HEK293 (cell line): ENCODE measurements at regions not wholly inside any gene's neighbourhood (a gene's known extent, or its start where the extent isn't known, plus 50 kb on each side); places are given as distances from the start of the nearest gene placed in this dataset.

Experiments
- CTCF ChIA-PET: fragments of 350-600 bp; formaldehyde crosslinking; extraction: SDS; loops from one replicate; lab custom pipeline; 2021; ENCODE audit warnings: antibody characterized with exemption; lab: Yijun Ruan, JAX
- POLR2A ChIA-PET: fragments of 300-600 bp; formaldehyde crosslinking; extraction: SDS; loops from one replicate; lab custom pipeline; 2020; ENCODE audit warnings: antibody characterized with exemption, inconsistent platforms; lab: Yijun Ruan, JAX
- H3K27ac ChIP-seq: fragments of 200-500 bp; sonication (Bioruptor generic); 2 replicates; pipeline ENCODE4 v1.5.1; 2014; ENCODE audit warnings: low read depth, low read length, control low read depth, inconsistent platforms; ENCODE audit errors: extremely low read depth
- H3K36me3 ChIP-seq, 2 experiments: fragments of 200-500 bp in 1 of 2; sonication (Bioruptor generic) in 1 of 2; 1 replicate in 1 of 2; 2 replicates in 1 of 2; pipeline ENCODE4 v1.5.1; 2014 to 2017; ENCODE audit warnings: inconsistent platforms in 2 of 2, low read length in 2 of 2; ENCODE audit not compliant: control insufficient read depth in 2 of 2, insufficient read depth in 1 of 2
- H3K4me1 ChIP-seq: fragments of 200-500 bp; sonication (Bioruptor generic); 2 replicates; pipeline ENCODE4 v1.5.1; 2014; ENCODE audit warnings: mild to moderate bottlenecking, low read length, inconsistent platforms; ENCODE audit not compliant: control insufficient read depth, insufficient read depth
- H3K4me3 ChIP-seq: 2 replicates; pipeline ENCODE4 v1.5.1; 2011; ENCODE audit warnings: low read depth, mild to moderate bottlenecking, control low read depth, low read length, moderate library complexity
- H3K9me3 ChIP-seq: fragments of 200-500 bp; sonication (Bioruptor generic); 2 replicates; pipeline ENCODE4 v1.5.1; 2014; ENCODE audit warnings: low read depth, low read length, inconsistent platforms; ENCODE audit not compliant: control insufficient read depth, insufficient read depth
- BCL11A ChIP-seq: fragments of 450-650 bp; formaldehyde crosslinking; IDR thresholded peaks from 2 replicates; pipeline ENCODE4 v1.5.1; 2016; ENCODE audit warnings: low read depth, missing biosample characterization, missing genetic modification characterization
- OSR2 ChIP-seq: fragments of 450-650 bp; formaldehyde crosslinking; IDR thresholded peaks from 2 replicates; pipeline ENCODE4 v1.5.1; 2016; ENCODE audit warnings: missing biosample characterization, missing genetic modification characterization
- SALL2 ChIP-seq: fragments of 450-650 bp; formaldehyde crosslinking; IDR thresholded peaks from 2 replicates; pipeline ENCODE4 v1.5.0; 2017; ENCODE audit warnings: missing biosample characterization, mild to moderate bottlenecking, missing genetic modification characterization, borderline replicate concordance
- ZBTB21 ChIP-seq: fragments of 450-650 bp; formaldehyde crosslinking; IDR thresholded peaks from 2 replicates; pipeline ENCODE4 v1.5.1; 2017; ENCODE audit warnings: missing biosample characterization, missing genetic modification characterization
- ZBTB48 ChIP-seq: fragments of 450-650 bp; formaldehyde crosslinking; IDR thresholded peaks from 2 replicates; pipeline ENCODE4 v1.5.1; 2016; ENCODE audit warnings: missing biosample characterization, missing genetic modification characterization
- ZNF10 ChIP-seq: fragments of 450-650 bp; formaldehyde crosslinking; IDR thresholded peaks from 2 replicates; pipeline ENCODE4 v1.5.1; 2017; ENCODE audit warnings: missing biosample characterization, missing genetic modification characterization
- ZNF140 ChIP-seq: fragments of 450-650 bp; formaldehyde crosslinking; IDR thresholded peaks from 2 replicates; pipeline ENCODE4 v1.5.1; 2016; ENCODE audit warnings: missing biosample characterization, missing genetic modification characterization
- ZNF16 ChIP-seq: fragments of 450-650 bp; formaldehyde crosslinking; IDR thresholded peaks from 2 replicates; pipeline ENCODE4 v1.5.1; 2016; ENCODE audit warnings: low read depth, missing biosample characterization, missing genetic modification characterization
- ZNF2 ChIP-seq: fragments of 450-650 bp; formaldehyde crosslinking; IDR thresholded peaks from 2 replicates; pipeline ENCODE4 v1.5.1; 2016; ENCODE audit warnings: missing biosample characterization, missing genetic modification characterization
- ZNF211 ChIP-seq: fragments of 450-650 bp; formaldehyde crosslinking; IDR thresholded peaks from 2 replicates; pipeline ENCODE4 v1.5.1; 2016; ENCODE audit warnings: low read depth, missing biosample characterization, missing genetic modification characterization
- ZNF221 ChIP-seq: fragments of 450-650 bp; formaldehyde crosslinking; IDR thresholded peaks from 2 replicates; pipeline ENCODE4 v1.5.1; 2017; ENCODE audit warnings: missing biosample characterization, missing genetic modification characterization, borderline replicate concordance
- ZNF670 ChIP-seq: fragments of 450-650 bp; formaldehyde crosslinking; IDR thresholded peaks from 2 replicates; pipeline ENCODE4 v1.5.1; 2016; ENCODE audit warnings: missing biosample characterization, missing genetic modification characterization, low read depth
- TF ChIP-seq, protein P1 (sequence below): fragments of 450-650 bp; formaldehyde crosslinking; IDR thresholded peaks from 2 replicates; pipeline ENCODE4 v1.5.1; 2017; ENCODE audit warnings: missing biosample characterization, missing genetic modification characterization
- TF ChIP-seq, protein P2 (sequence below): fragments of 450-650 bp; formaldehyde crosslinking; IDR thresholded peaks from 2 replicates; pipeline ENCODE4 v1.5.1; 2017; ENCODE audit warnings: missing biosample characterization, missing genetic modification characterization
- TF ChIP-seq, protein P3 (sequence below): fragments of 450-650 bp; formaldehyde crosslinking; IDR thresholded peaks from 2 replicates; pipeline ENCODE4 v1.5.1; 2016; ENCODE audit warnings: missing biosample characterization, missing genetic modification characterization
- TF ChIP-seq, protein P4 (sequence below): fragments of 450-650 bp; formaldehyde crosslinking; IDR thresholded peaks from 2 replicates; pipeline ENCODE4 v1.5.1; 2017; ENCODE audit warnings: missing biosample characterization, missing genetic modification characterization
- TF ChIP-seq, protein P5 (sequence below): fragments of 450-650 bp; formaldehyde crosslinking; IDR thresholded peaks from 2 replicates; pipeline ENCODE4 v1.5.1; 2016; ENCODE audit warnings: missing biosample characterization, missing genetic modification characterization
- TF ChIP-seq, protein P6 (sequence below): fragments of 450-650 bp; formaldehyde crosslinking; IDR thresholded peaks from 2 replicates; pipeline ENCODE4 v1.5.1; 2016; ENCODE audit warnings: missing biosample characterization, missing genetic modification characterization
- TF ChIP-seq, protein P7 (sequence below): fragments of 450-650 bp; formaldehyde crosslinking; IDR thresholded peaks from 2 replicates; pipeline ENCODE4 v1.5.1; 2016; ENCODE audit warnings: missing biosample characterization, missing genetic modification characterization
- TF ChIP-seq, protein P8 (sequence below): fragments of 450-650 bp; formaldehyde crosslinking; IDR thresholded peaks from 2 replicates; pipeline ENCODE4 v1.5.1; 2016; ENCODE audit warnings: missing biosample characterization, missing genetic modification characterization
- TF ChIP-seq, protein P9 (sequence below): fragments of 450-650 bp; formaldehyde crosslinking; IDR thresholded peaks from 2 replicates; pipeline ENCODE4 v1.5.1; 2017; ENCODE audit warnings: missing biosample characterization, mild to moderate bottlenecking, missing genetic modification characterization, moderate library complexity

DNA sequence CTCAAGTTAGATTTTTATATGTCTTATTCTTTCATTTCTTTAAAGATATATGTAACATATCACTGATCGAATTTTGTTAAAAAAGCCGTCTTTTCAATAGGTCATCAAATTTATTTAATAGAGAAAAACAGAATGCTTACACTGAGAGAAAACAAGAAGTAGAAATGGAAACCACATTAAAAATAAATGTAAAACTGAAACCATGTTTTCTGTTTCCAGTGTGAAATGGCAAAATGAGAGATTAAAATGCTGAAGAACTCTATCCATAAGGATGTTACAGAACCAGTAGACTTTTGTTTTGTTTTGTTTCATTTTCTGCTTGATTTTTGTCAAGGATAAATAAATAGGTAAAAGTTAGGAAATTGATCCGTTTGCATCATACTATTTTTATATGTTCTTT lies 210.1 kb downstream of the PRDM9 start (continued):
- TF ChIP-seq, protein P1, sequence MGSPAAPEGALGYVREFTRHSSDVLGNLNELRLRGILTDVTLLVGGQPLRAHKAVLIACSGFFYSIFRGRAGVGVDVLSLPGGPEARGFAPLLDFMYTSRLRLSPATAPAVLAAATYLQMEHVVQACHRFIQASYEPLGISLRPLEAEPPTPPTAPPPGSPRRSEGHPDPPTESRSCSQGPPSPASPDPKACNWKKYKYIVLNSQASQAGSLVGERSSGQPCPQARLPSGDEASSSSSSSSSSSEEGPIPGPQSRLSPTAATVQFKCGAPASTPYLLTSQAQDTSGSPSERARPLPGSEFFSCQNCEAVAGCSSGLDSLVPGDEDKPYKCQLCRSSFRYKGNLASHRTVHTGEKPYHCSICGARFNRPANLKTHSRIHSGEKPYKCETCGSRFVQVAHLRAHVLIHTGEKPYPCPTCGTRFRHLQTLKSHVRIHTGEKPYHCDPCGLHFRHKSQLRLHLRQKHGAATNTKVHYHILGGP (tag by site-specific recombination): no peak
- TF ChIP-seq, protein P2, sequence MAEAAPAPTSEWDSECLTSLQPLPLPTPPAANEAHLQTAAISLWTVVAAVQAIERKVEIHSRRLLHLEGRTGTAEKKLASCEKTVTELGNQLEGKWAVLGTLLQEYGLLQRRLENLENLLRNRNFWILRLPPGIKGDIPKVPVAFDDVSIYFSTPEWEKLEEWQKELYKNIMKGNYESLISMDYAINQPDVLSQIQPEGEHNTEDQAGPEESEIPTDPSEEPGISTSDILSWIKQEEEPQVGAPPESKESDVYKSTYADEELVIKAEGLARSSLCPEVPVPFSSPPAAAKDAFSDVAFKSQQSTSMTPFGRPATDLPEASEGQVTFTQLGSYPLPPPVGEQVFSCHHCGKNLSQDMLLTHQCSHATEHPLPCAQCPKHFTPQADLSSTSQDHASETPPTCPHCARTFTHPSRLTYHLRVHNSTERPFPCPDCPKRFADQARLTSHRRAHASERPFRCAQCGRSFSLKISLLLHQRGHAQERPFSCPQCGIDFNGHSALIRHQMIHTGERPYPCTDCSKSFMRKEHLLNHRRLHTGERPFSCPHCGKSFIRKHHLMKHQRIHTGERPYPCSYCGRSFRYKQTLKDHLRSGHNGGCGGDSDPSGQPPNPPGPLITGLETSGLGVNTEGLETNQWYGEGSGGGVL (tag by site-specific recombination): no peak

DNA sequence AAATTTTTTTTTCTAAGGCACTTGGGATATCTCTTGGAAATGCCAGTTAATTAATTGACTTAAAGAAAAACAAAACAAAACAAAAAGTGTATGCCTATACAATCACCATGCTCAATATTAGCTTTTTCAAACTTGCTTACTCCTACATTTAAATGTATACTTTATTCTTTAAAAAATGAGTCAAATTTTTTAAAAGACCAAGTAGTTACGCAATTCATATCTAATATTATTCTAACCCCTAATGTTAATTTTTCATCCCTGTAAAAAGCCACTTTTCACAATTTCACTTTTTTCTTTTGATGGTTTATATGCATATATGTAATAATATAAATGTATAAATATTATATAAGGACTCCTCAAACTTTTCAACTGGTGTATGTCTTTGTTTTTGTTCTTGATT lies 211.2 kb downstream of the PRDM9 start:
- ChIA-PET POLR2A (no interaction called here), CTCF (interaction anchor here (0.7 kb wide), 1 partner anchor 386 kb away, joined by 3 read pairs; no protein-coding TSS in a partner anchor)
- Histone ChIP-seq H3K4me3 (no peak overlapping the region), H3K27ac (no peak overlapping the region), H3K36me3 (no peaks in the 10 kb centered on the region), H3K4me1 (no peaks in the 10 kb centered on the region), H3K9me3 (no peaks in the 10 kb centered on the region)
- TF ChIP-seq, protein P3, sequence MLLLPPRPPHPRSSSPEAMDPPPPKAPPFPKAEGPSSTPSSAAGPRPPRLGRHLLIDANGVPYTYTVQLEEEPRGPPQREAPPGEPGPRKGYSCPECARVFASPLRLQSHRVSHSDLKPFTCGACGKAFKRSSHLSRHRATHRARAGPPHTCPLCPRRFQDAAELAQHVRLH (tag by site-specific recombination): no peak
- TF ChIP-seq ZNF211 (no peak), ZNF140 (tag by site-specific recombination) (no peak), ZBTB48 (tag by site-specific recombination) (no peak), ZBTB21 (tag by site-specific recombination) (no peak), ZNF221 (tag by site-specific recombination) (no peak), SALL2 (tag by site-specific recombination) (no peak), ZNF10 (no peak), ZNF670 (tag by site-specific recombination) (no peak), ZNF16 (tag by site-specific recombination) (no peak), BCL11A (tag by site-specific recombination) (no peak), OSR2 (tag by site-specific recombination) (no peak), ZNF2 (tag by site-specific recombination) (no peak)
- TF ChIP-seq, protein P4, sequence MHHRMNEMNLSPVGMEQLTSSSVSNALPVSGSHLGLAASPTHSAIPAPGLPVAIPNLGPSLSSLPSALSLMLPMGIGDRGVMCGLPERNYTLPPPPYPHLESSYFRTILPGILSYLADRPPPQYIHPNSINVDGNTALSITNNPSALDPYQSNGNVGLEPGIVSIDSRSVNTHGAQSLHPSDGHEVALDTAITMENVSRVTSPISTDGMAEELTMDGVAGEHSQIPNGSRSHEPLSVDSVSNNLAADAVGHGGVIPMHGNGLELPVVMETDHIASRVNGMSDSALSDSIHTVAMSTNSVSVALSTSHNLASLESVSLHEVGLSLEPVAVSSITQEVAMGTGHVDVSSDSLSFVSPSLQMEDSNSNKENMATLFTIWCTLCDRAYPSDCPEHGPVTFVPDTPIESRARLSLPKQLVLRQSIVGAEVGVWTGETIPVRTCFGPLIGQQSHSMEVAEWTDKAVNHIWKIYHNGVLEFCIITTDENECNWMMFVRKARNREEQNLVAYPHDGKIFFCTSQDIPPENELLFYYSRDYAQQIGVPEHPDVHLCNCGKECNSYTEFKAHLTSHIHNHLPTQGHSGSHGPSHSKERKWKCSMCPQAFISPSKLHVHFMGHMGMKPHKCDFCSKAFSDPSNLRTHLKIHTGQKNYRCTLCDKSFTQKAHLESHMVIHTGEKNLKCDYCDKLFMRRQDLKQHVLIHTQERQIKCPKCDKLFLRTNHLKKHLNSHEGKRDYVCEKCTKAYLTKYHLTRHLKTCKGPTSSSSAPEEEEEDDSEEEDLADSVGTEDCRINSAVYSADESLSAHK (tag by site-specific recombination): no peak
- TF ChIP-seq, protein P5, sequence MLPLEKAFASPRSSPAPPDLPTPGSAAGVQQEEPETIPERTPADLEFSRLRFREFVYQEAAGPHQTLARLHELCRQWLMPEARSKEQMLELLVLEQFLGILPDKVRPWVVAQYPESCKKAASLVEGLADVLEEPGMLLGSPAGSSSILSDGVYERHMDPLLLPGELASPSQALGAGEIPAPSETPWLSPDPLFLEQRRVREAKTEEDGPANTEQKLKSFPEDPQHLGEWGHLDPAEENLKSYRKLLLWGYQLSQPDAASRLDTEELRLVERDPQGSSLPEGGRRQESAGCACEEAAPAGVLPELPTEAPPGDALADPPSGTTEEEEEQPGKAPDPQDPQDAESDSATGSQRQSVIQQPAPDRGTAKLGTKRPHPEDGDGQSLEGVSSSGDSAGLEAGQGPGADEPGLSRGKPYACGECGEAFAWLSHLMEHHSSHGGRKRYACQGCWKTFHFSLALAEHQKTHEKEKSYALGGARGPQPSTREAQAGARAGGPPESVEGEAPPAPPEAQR (tag by site-specific recombination): no peak
- TF ChIP-seq, protein P6, sequence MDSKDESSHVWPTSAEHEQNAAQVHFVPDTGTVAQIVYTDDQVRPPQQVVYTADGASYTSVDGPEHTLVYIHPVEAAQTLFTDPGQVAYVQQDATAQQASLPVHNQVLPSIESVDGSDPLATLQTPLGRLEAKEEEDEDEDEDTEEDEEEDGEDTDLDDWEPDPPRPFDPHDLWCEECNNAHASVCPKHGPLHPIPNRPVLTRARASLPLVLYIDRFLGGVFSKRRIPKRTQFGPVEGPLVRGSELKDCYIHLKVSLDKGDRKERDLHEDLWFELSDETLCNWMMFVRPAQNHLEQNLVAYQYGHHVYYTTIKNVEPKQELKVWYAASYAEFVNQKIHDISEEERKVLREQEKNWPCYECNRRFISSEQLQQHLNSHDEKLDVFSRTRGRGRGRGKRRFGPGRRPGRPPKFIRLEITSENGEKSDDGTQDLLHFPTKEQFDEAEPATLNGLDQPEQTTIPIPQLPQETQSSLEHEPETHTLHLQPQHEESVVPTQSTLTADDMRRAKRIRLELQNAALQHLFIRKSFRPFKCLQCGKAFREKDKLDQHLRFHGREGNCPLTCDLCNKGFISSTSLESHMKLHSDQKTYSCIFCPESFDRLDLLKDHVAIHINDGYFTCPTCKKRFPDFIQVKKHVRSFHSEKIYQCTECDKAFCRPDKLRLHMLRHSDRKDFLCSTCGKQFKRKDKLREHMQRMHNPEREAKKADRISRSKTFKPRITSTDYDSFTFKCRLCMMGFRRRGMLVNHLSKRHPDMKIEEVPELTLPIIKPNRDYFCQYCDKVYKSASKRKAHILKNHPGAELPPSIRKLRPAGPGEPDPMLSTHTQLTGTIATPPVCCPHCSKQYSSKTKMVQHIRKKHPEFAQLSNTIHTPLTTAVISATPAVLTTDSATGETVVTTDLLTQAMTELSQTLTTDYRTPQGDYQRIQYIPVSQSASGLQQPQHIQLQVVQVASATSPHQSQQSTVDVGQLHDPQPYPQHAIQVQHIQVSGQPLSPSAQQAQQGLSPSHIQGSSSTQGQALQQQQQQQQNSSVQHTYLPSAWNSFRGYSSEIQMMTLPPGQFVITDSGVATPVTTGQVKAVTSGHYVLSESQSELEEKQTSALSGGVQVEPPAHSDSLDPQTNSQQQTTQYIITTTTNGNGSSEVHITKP (tag by site-specific recombination): no peak
- TF ChIP-seq, protein P7, sequence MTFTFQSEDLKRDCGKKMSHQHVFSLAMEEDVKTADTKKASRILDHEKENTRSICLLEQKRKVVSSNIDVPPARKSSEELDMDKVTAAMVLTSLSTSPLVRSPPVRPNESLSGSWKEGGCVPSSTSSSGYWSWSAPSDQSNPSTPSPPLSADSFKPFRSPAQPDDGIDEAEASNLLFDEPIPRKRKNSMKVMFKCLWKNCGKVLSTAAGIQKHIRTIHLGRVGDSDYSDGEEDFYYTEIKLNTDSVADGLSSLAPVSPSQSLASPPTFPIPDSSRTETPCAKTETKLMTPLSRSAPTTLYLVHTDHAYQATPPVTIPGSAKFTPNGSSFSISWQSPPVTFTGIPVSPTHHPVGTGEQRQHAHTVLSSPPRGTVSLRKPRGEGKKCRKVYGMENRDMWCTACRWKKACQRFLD (tag by site-specific recombination): no peak
- TF ChIP-seq, protein P8, sequence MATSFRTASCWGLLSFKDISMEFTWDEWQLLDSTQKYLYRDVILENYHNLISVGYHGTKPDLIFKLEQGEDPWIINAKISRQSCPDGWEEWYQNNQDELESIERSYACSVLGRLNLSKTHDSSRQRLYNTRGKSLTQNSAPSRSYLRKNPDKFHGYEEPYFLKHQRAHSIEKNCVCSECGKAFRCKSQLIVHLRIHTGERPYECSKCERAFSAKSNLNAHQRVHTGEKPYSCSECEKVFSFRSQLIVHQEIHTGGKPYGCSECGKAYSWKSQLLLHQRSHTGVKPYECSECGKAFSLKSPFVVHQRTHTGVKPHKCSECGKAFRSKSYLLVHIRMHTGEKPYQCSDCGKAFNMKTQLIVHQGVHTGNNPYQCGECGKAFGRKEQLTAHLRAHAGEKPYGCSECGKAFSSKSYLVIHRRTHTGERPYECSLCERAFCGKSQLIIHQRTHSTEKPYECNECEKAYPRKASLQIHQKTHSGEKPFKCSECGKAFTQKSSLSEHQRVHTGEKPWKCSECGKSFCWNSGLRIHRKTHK (tag by site-specific recombination): no peak
- TF ChIP-seq, protein P9, sequence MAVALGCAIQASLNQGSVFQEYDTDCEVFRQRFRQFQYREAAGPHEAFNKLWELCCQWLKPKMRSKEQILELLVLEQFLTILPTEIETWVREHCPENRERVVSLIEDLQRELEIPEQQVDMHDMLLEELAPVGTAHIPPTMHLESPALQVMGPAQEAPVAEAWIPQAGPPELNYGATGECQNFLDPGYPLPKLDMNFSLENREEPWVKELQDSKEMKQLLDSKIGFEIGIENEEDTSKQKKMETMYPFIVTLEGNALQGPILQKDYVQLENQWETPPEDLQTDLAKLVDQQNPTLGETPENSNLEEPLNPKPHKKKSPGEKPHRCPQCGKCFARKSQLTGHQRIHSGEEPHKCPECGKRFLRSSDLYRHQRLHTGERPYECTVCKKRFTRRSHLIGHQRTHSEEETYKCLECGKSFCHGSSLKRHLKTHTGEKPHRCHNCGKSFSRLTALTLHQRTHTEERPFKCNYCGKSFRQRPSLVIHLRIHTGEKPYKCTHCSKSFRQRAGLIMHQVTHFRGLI: no peak
